Body of pancreas (tissue), 4 donors: ENCODE measurements at regions not wholly inside any gene's neighbourhood (a gene's known extent, or its start where the extent isn't known, plus 50 kb on each side); places are given as distances from the start of the nearest gene placed in this dataset.

ENCODE experiments used
- CTCF ChIP-seq, 7 experiments: fragments of 450-650 bp in 4 of 7; fragments of 200-600 bp in 3 of 7; sonication (generic) in 3 of 7; IDR thresholded peaks; one replicate each; pipeline ENCODE4 v1.5.1; 2016 to 2019; ENCODE audit warnings: antibody characterized with exemption in 7 of 7
- POLR2A ChIP-seq, 3 donors: fragments of 450-650 bp; IDR thresholded peaks; one replicate each; pipeline ENCODE4 v1.6.1; 2016; ENCODE audit warnings: antibody characterized with exemption in 3 of 3, mild to moderate bottlenecking in 2 of 3

DNA sequence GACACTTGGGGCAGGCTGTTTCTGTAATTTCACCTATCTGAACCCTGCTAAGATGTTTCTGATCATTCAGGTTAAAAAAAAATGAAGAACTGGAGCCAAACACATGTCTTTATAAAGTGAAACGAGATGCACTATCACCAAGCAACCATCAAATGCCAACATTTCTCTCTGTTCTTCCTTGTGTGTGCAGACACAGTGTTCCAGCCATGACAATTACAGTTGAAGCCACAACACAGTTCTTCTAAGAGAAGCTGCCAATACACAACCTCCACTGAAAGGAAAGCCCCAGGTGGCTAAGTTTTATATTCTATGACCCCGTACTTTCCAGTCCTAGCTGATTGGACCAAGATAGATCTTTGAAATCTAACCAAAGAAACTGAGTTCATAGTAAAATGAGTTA lies 181.8 kb downstream of the RAD51AP2 start:
- TF ChIP-seq CTCF (IDR thresholded peaks at IDR 0.05) (no peak), POLR2A (IDR thresholded peaks at IDR 0.05) (no peak)
